HEK293 (cell line): ENCODE measurements at regions not wholly inside any gene's neighbourhood (a gene's known extent, or its start where the extent isn't known, plus 50 kb on each side); places are given as distances from the start of the nearest gene placed in this dataset.

Source experiments
- OSR2 ChIP-seq: fragments of 450-650 bp; formaldehyde crosslinking; IDR thresholded peaks from 2 replicates; pipeline ENCODE4 v1.5.1; 2016; ENCODE audit warnings: missing biosample characterization, missing genetic modification characterization
- PATZ1 ChIP-seq: fragments of 450-650 bp; formaldehyde crosslinking; IDR thresholded peaks from 2 replicates; pipeline ENCODE4 v1.5.1; 2016; ENCODE audit warnings: missing biosample characterization, missing genetic modification characterization
- ZNF114 ChIP-seq: fragments of 450-650 bp; formaldehyde crosslinking; IDR thresholded peaks from 2 replicates; pipeline ENCODE4 v1.5.0; 2017; ENCODE audit warnings: missing biosample characterization, missing genetic modification characterization
- ZNF24 ChIP-seq: fragments of 450-650 bp; formaldehyde crosslinking; IDR thresholded peaks from 2 replicates; pipeline ENCODE4 v1.5.1; 2016; ENCODE audit warnings: missing biosample characterization, missing genetic modification characterization
- ZNF621 ChIP-seq: fragments of 450-650 bp; formaldehyde crosslinking; IDR thresholded peaks from 2 replicates; pipeline ENCODE4 v1.5.1; 2017; ENCODE audit warnings: missing biosample characterization, missing genetic modification characterization
- ZNF791 ChIP-seq: fragments of 450-650 bp; formaldehyde crosslinking; IDR thresholded peaks from 2 replicates; pipeline ENCODE4 v1.5.1; 2016; ENCODE audit warnings: missing biosample characterization, missing genetic modification characterization

DNA sequence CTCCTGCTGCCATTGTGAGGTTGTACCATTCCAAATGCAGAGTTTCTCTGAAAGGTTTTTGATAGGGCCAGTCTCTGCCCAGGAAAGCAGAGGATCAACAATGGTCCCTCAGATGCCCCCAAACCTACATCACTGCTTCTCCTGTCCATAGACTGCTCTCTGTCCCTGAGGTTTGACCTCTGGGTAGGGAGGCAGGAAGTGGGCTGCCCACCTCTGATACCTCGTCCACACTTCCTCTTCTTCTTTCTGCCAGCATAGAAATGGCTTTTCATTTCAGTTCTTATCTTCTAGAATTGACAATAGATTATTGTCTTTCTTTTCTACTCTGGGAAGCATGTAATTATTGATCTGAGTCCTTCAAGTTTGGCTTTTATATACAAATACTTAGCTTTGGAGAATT is 170.6 kb downstream of the TRMT11 start:
- TF ChIP-seq OSR2, result no peak
- TF ChIP-seq ZNF114, result no peak
- no peak for TF ChIP-seq PATZ1 (tag by site-specific recombination)
- no peak for TF ChIP-seq ZNF791 (tag by site-specific recombination)
- no peak for TF ChIP-seq ZNF621 (tag by site-specific recombination)
- no peak for TF ChIP-seq ZNF24
